Stomach (tissue), 8 donors: ENCODE measurements at regions not wholly inside any gene's neighbourhood (a gene's known extent, or its start where the extent isn't known, plus 50 kb on each side); places are given as distances from the start of the nearest gene placed in this dataset.

Experiments used
- DNase-seq, 2 donors: peaks; one replicate each; pipeline versions ENCODE4 v3.0.0 to v3.0.0-alpha.2; 2013 to 2019
- H3K27ac ChIP-seq, 5 donors: fragments of 200-600 bp in 4 of 5; sonication (generic) in 4 of 5; one replicate each; pipeline ENCODE4 v1.5.1; 2013 to 2019; ENCODE audit warnings: mild to moderate bottlenecking in 1 of 5, moderate library complexity in 1 of 5
- H3K27me3 ChIP-seq, 3 donors: fragments of 200-600 bp; sonication (generic); one replicate each; pipeline ENCODE4 v1.5.1; 2017 to 2019; ENCODE audit warnings: mixed run types in 1 of 3
- H3K36me3 ChIP-seq, 4 donors: fragments of 200-600 bp; sonication (generic); 1 replicate in 3 of 4; 2 replicates in 1 of 4; pipeline ENCODE4 v1.5.1; 2016 to 2019
- H3K4me1 ChIP-seq, 4 donors: fragments of 200-600 bp; sonication (generic); one replicate each; pipeline ENCODE4 v1.5.1; 2016 to 2019
- H3K4me3 ChIP-seq, 4 donors: fragments of 200-600 bp; sonication (generic) in 3 of 4; one replicate each; pipeline ENCODE4 v1.5.1; 2016 to 2019; ENCODE audit warnings: mild to moderate bottlenecking in 1 of 4
- H3K9me3 ChIP-seq, 4 donors: fragments of 200-600 bp; sonication (generic); one replicate each; pipeline ENCODE4 v1.5.1; 2016 to 2019
- CTCF ChIP-seq, 7 experiments: fragments of 450-650 bp in 4 of 7; fragments of 200-600 bp in 3 of 7; sonication (generic) in 3 of 7; IDR thresholded peaks; one replicate each; pipeline ENCODE4 v1.5.1; 2016 to 2019; ENCODE audit warnings: antibody characterized with exemption in 7 of 7, control low read depth in 2 of 7, mild to moderate bottlenecking in 1 of 7
- EP300 ChIP-seq: sonication (generic); formaldehyde crosslinking; IDR thresholded peaks from one replicate; pipeline ENCODE4 v1.6.1; 2017; ENCODE audit warnings: antibody characterized with exemption
- POLR2A ChIP-seq, 4 donors: fragments of 450-650 bp; IDR thresholded peaks; one replicate each; pipeline ENCODE4 v1.6.1; 2016; ENCODE audit warnings: antibody characterized with exemption in 4 of 4, control low read depth in 2 of 4, mild to moderate bottlenecking in 1 of 4, moderate library complexity in 1 of 4
- POLR2AphosphoS5 ChIP-seq, 3 donors: sonication (generic); formaldehyde crosslinking; IDR thresholded peaks; one replicate each; pipeline ENCODE4 v1.6.1; 2016; ENCODE audit warnings: antibody characterized with exemption in 3 of 3
- WGBS, 5 donors: extraction: QIAGEN DNeasy Blood & Tissue Kit in 3 of 5; methylation state at CpG; one replicate each; pipeline versions ENCODE4 v1.1.5 to v1.1.7; 2013 to 2018; 5-methylcytosine and 5-hydroxymethylcytosine counted together
- intact Hi-C: fragments of 100-400 bp; cut with DNase I; formaldehyde crosslinking; loops from one replicate; pipeline ENCODE4 v1.15.1; 2023; ENCODE audit warnings: low total_unique reads
- donor health status: healthy with polysubstance abuse.
- donor health status: Bipolar disorder and iron deficiency.
- donor health status: healthy.

- no peak overlapping the region for H3K4me3 ChIP-seq
- no peaks in the 10 kb centered on the region for H3K9me3 ChIP-seq
- no peaks in the 10 kb centered on the region for H3K27me3 ChIP-seq
- no peak for TF ChIP-seq POLR2A (IDR thresholded peaks at IDR 0.05)
- no peak for TF ChIP-seq EP300
- no peak for TF ChIP-seq POLR2AphosphoS5 (IDR thresholded peaks at IDR 0.05)
- TF ChIP-seq CTCF (IDR thresholded peaks at IDR 0.05): no peak
- intact Hi-C loops: no loop called here
- H3K27ac ChIP-seq: no peak overlapping the region
- no peaks in the 10 kb centered on the region for H3K36me3 ChIP-seq
- no peak for DNase-seq
- H3K4me1 ChIP-seq: no peaks in the 10 kb centered on the region
- WGBS, 5 donors: 24 to 50% (median 27%) methylated on average over 1 of the region's 1 CpG
Measured at GRCh38 chr13:37198629-37199028, 93.2 kb upstream of the CSNK1A1L start.

DNA sequence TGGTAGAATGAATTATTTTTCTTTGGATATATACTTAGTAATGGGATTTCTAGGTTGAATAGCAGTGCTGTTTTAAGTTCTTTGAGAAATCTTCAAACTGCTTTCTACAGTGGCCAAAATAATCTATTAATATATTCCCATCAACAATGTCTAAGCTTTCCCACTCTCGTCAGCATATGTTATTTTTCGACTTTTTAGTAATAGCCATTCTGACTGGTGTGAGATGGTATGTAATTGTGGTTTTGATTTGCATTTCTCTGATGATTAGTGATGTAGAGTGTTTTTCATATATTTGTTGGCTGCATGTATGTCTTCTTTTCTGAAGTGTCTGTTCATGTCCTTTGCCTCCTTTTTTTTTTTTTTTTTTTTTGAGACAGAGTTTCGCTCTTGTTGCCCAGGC, 90.2 kb upstream of the CSNK1A1L start:
- H3K4me3 ChIP-seq: no peak overlapping the region
- H3K4me1 ChIP-seq: no peaks in the 10 kb centered on the region
- no peaks in the 10 kb centered on the region for H3K9me3 ChIP-seq
- H3K27ac ChIP-seq: no peak overlapping the region
- intact Hi-C loops: no loop called here
- 91 to 95% (median 93%) methylated on average over 2 to 3 of the region's 3 CpGs for WGBS, 5 donors
- H3K36me3 ChIP-seq: no peaks in the 10 kb centered on the region
- no peak for DNase-seq
- no peaks in the 10 kb centered on the region for H3K27me3 ChIP-seq
- TF ChIP-seq EP300: no peak

DNA sequence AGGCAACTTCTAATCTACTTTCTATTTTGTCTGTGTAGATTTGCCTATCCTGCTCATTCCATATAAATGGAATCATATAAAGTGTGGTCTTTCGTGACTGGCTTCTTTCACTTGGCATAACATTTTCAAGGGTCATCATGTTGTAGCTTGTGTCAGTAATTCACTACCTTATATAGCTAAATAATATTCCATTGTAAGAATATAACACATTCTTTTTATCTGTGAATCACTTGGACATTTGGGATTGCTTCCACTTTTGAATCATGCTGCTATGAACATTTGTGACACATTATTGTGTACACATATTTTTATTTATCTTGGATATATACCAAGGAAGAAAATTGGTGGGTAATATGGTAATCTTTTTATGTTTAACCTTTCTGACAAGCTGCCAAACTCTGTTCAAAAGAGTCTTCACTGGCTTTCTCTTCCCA, 89.0 kb upstream of the CSNK1A1L start:
- H3K4me1 ChIP-seq: no peaks in the 10 kb centered on the region
- H3K27ac ChIP-seq: no peak overlapping the region
- TF ChIP-seq EP300: no peak
- WGBS, 5 donors: 53 to 78% (median 69%) methylated on average over 1 of the region's 1 CpG
- no peaks in the 10 kb centered on the region for H3K9me3 ChIP-seq
- H3K27me3 ChIP-seq: no peaks in the 10 kb centered on the region
- no peaks in the 10 kb centered on the region for H3K36me3 ChIP-seq
- intact Hi-C loops: no loop called here
- no peak for DNase-seq
- H3K4me3 ChIP-seq: no peak overlapping the region

GRCh38 chr13:37192956-37193355, 87.5 kb upstream of the CSNK1A1L start:
- intact Hi-C loops: no loop called here
- WGBS, 5 donors: 42 to 54% (median 43%) methylated on average over 2 of the region's 2 CpGs
- Histone ChIP-seq H3K4me1 (no peaks in the 10 kb centered on the region), H3K27me3 (no peaks in the 10 kb centered on the region), H3K36me3 (no peaks in the 10 kb centered on the region), H3K27ac (no peak overlapping the region), H3K9me3 (no peaks in the 10 kb centered on the region), H3K4me3 (no peak overlapping the region)
- no peak for TF ChIP-seq POLR2AphosphoS5 (IDR thresholded peaks at IDR 0.05)
- TF ChIP-seq POLR2A (IDR thresholded peaks at IDR 0.05): no peak
- no peak for TF ChIP-seq CTCF (IDR thresholded peaks at IDR 0.05)
- no peak for TF ChIP-seq EP300
- DNase-seq: no peak

GRCh38 chr13:37187621-37188020, 82.2 kb upstream of the CSNK1A1L start:
- H3K9me3 ChIP-seq: no peaks in the 10 kb centered on the region
- DNase-seq: no peak
- H3K36me3 ChIP-seq: no peaks in the 10 kb centered on the region
- no peaks in the 10 kb centered on the region for H3K4me1 ChIP-seq
- no peak overlapping the region for H3K4me3 ChIP-seq
- no peak for TF ChIP-seq POLR2AphosphoS5 (IDR thresholded peaks at IDR 0.05)
- TF ChIP-seq POLR2A (IDR thresholded peaks at IDR 0.05): no peak
- TF ChIP-seq EP300: no peak
- TF ChIP-seq CTCF (IDR thresholded peaks at IDR 0.05): no peak
- H3K27ac ChIP-seq: no peak overlapping the region
- H3K27me3 ChIP-seq: no peaks in the 10 kb centered on the region
- intact Hi-C loops: no loop called here

DNA sequence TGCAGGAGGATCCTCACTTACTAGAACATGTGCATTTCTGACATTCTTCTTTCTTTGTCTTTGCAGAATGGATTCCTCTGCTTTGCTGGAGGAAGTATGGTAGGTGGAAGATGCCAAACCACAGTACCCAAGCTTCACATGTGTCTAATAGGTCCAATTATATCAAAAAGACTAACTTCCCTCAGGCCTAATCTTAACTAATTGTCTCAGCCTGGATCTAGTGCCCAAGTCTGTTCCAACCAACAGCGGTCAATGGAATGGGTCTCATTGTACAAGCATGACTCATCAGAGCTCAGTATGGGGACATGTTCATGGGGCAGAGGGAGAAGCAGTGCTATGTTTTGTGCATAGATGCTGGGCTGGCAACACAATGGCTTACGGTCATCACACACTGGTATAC, 81.6 kb upstream of the CSNK1A1L start:
- no peaks in the 10 kb centered on the region for H3K4me1 ChIP-seq
- 86 to 97% (median 97%) methylated on average over 2 of the region's 2 CpGs for WGBS, 5 donors
- no peak for TF ChIP-seq POLR2AphosphoS5 (IDR thresholded peaks at IDR 0.05)
- TF ChIP-seq POLR2A (IDR thresholded peaks at IDR 0.05): no peak
- no peak for TF ChIP-seq EP300
- TF ChIP-seq CTCF (IDR thresholded peaks at IDR 0.05): no peak
- H3K27me3 ChIP-seq: no peaks in the 10 kb centered on the region
- H3K4me3 ChIP-seq: no peak overlapping the region
- intact Hi-C loops: no loop called here
- no peaks in the 10 kb centered on the region for H3K36me3 ChIP-seq
- no peak for DNase-seq
- no peaks in the 10 kb centered on the region for H3K9me3 ChIP-seq
- H3K27ac ChIP-seq: no peak overlapping the region
